Neural progenitor cell (in vitro differentiated cells): ENCODE measurements at regions not wholly inside any gene's neighbourhood (a gene's known extent, or its start where the extent isn't known, plus 50 kb on each side); places are given as distances from the start of the nearest gene placed in this dataset.

Source experiments
- EZH2 ChIP-seq: fragments of 200-600 bp; sonication (generic); IDR thresholded peaks from 2 replicates; pipeline ENCODE4 v1.6.1; 2017; ENCODE audit warnings: antibody characterized with exemption, mild to moderate bottlenecking, moderate library complexity
- EZH2phosphoT487 ChIP-seq: fragments of 200-600 bp; sonication (generic); IDR thresholded peaks from 2 replicates; pipeline ENCODE4 v1.6.1; 2017; ENCODE audit warnings: antibody characterized with exemption
- TF ChIP-seq, protein P1 (sequence below): fragments of 200-600 bp; sonication (generic); IDR thresholded peaks from 2 replicates; pipeline ENCODE4 v1.5.1; 2017; ENCODE audit warnings: antibody characterized with exemption, mild to moderate bottlenecking

DNA sequence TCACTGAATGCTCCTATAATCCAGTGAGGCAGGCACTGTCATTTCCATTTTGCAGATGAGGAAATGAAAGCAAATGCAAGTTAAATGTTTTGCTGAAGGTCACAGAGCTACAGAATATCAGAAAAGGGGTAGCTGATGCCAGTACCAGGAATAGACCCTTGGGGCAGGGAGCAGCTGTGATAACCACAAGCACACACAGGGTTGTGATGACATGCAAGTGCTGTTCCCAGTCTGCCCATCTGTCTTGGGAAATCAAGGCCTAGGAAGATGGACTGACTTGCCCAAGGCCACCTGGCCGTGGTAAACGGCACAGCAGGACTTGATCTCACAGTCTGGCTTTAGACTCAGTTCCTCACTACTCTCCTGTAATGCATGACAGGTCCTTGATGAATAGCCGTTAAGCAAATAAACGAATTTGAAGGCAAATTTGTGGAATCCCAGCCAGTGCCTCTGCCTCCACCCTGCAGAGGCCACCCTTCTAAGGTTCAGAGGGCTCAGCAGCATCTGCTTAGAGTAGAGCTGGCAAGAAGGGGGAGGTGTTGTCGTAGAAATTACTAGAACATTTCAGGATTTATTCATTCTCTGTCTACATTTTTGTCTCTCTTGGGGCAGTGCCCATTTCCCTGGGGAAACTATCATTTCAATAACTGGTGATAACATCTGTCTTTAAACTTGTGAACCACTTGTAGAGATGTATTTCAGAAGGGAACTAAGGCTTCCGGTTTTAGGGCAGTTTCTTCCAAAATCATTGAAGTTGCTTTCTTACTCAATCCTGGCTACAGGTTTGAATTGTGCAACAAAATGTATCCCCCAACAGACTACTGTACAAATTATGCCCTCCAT, 53.2 kb upstream of the MRPS6 start:
- TF ChIP-seq, protein P1, sequence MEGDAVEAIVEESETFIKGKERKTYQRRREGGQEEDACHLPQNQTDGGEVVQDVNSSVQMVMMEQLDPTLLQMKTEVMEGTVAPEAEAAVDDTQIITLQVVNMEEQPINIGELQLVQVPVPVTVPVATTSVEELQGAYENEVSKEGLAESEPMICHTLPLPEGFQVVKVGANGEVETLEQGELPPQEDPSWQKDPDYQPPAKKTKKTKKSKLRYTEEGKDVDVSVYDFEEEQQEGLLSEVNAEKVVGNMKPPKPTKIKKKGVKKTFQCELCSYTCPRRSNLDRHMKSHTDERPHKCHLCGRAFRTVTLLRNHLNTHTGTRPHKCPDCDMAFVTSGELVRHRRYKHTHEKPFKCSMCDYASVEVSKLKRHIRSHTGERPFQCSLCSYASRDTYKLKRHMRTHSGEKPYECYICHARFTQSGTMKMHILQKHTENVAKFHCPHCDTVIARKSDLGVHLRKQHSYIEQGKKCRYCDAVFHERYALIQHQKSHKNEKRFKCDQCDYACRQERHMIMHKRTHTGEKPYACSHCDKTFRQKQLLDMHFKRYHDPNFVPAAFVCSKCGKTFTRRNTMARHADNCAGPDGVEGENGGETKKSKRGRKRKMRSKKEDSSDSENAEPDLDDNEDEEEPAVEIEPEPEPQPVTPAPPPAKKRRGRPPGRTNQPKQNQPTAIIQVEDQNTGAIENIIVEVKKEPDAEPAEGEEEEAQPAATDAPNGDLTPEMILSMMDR = no peak
- TF ChIP-seq EZH2 (no peak), EZH2phosphoT487 (no peak)
